Kasumi-1 (cell line): ENCODE measurements at regions not wholly inside any gene's neighbourhood (a gene's known extent, or its start where the extent isn't known, plus 50 kb on each side); places are given as distances from the start of the nearest gene placed in this dataset.
"Not testable (repeated sequence)": the region's sequence is repeated elsewhere in the genome, so short reads cannot be mapped to it uniquely, and the experiment has no call there.

ENCODE experiments used
- DNase-seq, 2 experiments: peaks; one replicate each; lab custom pipeline; 2025; lab: John Stamatoyannopoulos, UW

GRCh38 chr11:98659431-98659830, 361.3 kb upstream of the CNTN5 start:
- DNase-seq = no peak

- DNase-seq = no peak
Observed at GRCh38 chr11:98674390-98674789, 346.4 kb upstream of the CNTN5 start.

GRCh38 chr11:98679673-98680072, 341.1 kb upstream of the CNTN5 start:
- no peak for DNase-seq

GRCh38 chr11:98701541-98701940, 319.2 kb upstream of the CNTN5 start:
- no peak for DNase-seq

- no peak for DNase-seq
Observed at GRCh38 chr11:98703779-98704556, 316.8 kb upstream of the CNTN5 start.

GRCh38 chr11:98710026-98710425, 310.7 kb upstream of the CNTN5 start:
- no peak for DNase-seq

- no peak for DNase-seq
Observed at GRCh38 chr11:98710986-98711385, 309.8 kb upstream of the CNTN5 start.

- DNase-seq = no peak
Observed at GRCh38 chr11:98720951-98721350, 299.8 kb upstream of the CNTN5 start.

- no peak for DNase-seq
Observed at GRCh38 chr11:98725471-98725870, 295.3 kb upstream of the CNTN5 start.

GRCh38 chr11:98728421-98728820, 292.3 kb upstream of the CNTN5 start:
- DNase-seq = no peak

GRCh38 chr11:98729118-98729517, 291.6 kb upstream of the CNTN5 start:
- DNase-seq = no peak

GRCh38 chr11:98732947-98733346, 287.8 kb upstream of the CNTN5 start:
- DNase-seq = no peak

GRCh38 chr11:98733378-98733777, 287.4 kb upstream of the CNTN5 start:
- not testable (repeated sequence) for DNase-seq

- no peak for DNase-seq
Observed at GRCh38 chr11:98734686-98735085, 286.1 kb upstream of the CNTN5 start.

- DNase-seq = no peak
Observed at GRCh38 chr11:98736833-98737232, 283.9 kb upstream of the CNTN5 start.

GRCh38 chr11:98740321-98740720, 280.4 kb upstream of the CNTN5 start:
- no peak for DNase-seq

- DNase-seq = not testable (repeated sequence)
Observed at GRCh38 chr11:98763446-98763845, 257.3 kb upstream of the CNTN5 start.

- DNase-seq = no peak
Observed at GRCh38 chr11:98766903-98767302, 253.8 kb upstream of the CNTN5 start.

GRCh38 chr11:98770046-98770445, 250.7 kb upstream of the CNTN5 start:
- not testable (repeated sequence) for DNase-seq

- DNase-seq = no peak
Observed at GRCh38 chr11:98771791-98772190, 249.0 kb upstream of the CNTN5 start.

- no peak for DNase-seq
Observed at GRCh38 chr11:98772893-98773292, 247.9 kb upstream of the CNTN5 start.

- DNase-seq = no peak
Observed at GRCh38 chr11:98793276-98793675, 227.5 kb upstream of the CNTN5 start.

- no peak for DNase-seq
Observed at GRCh38 chr11:98798333-98798732, 222.4 kb upstream of the CNTN5 start.

- no peak for DNase-seq
Observed at GRCh38 chr11:98800696-98801095, 220.1 kb upstream of the CNTN5 start.
